K562 (cell line): ENCODE measurements at regions not wholly inside any gene's neighbourhood (a gene's known extent, or its start where the extent isn't known, plus 50 kb on each side); places are given as distances from the start of the nearest gene placed in this dataset.

Experiments
- ATAC-seq: fragments of 200-7000 bp; cut with Tn5 transposase; 3 replicates; pipeline ENCODE4 v1.9.1; 2020; ENCODE audit warnings: moderate library complexity
- BruUV-seq: library from RNA; stranded (reverse); fragments of 400-500 nt; replicated peaks from 2 replicates; lab custom pipeline; 2021; lab: Mats Ljungman, UMichigan
- CTCF ChIA-PET: fragments of 300-600 bp; formaldehyde crosslinking; extraction: SDS; loops from one replicate; lab custom pipeline; 2021; ENCODE audit warnings: low intra/inter-chr PET ratio; lab: Yijun Ruan, JAX
- POLR2A ChIA-PET: fragments of 300-600, 350-650 bp; sonication (Branson Sonifier 250); formaldehyde crosslinking; extraction: SDS; loops from one replicate; lab custom pipeline; 2021; ENCODE audit warnings: antibody characterized with exemption, inconsistent platforms; lab: Yijun Ruan, JAX
- DNase-seq, 4 experiments: peaks; one replicate each; pipeline versions ENCODE4 v3.0.0 to v3.0.0-alpha.2; 2011 to 2018; ENCODE audit warnings: low spot score in 3 of 4, mixed read lengths in 3 of 4; ENCODE audit errors: extremely low read depth in 1 of 4
- FAIRE-seq: peaks from 2 replicates; lab custom pipeline; 2011; peaks lifted over from hg19 to GRCh38; lab: Jason Lieb, UNC
- H2AFZ ChIP-seq: 2 replicates; pipeline ENCODE4 v1.6.0; 2011; ENCODE audit warnings: low read depth, low read length, control low read depth, inconsistent platforms
- H3K27ac ChIP-seq: fragments of 200-600 bp; 3 replicates; pipeline ENCODE4 v1.8.0; 2011; ENCODE audit warnings: low read depth, mild to moderate bottlenecking, control low read depth, inconsistent platforms, low read length, moderate library complexity, mixed read lengths; ENCODE audit errors: extremely low read depth
- H3K27me3 ChIP-seq, 2 experiments: fragments of 300-600 bp in 1 of 2; 2 replicates in 1 of 2; 3 replicates in 1 of 2; pipeline versions ENCODE4 v1.6.0 to v1.8.0; 2011; ENCODE audit warnings: inconsistent platforms in 2 of 2, low read length in 2 of 2, mild to moderate bottlenecking in 1 of 2, mixed read lengths in 1 of 2, moderate library complexity in 1 of 2; ENCODE audit not compliant: control insufficient read depth in 2 of 2, insufficient read depth in 2 of 2
- H3K36me3 ChIP-seq: fragments of 300-600 bp; 3 replicates; pipeline ENCODE4 v1.8.0; 2011; ENCODE audit warnings: mild to moderate bottlenecking, low read length, inconsistent platforms; ENCODE audit not compliant: control insufficient read depth, insufficient read depth
- H3K4me1 ChIP-seq, 2 experiments: fragments of 200-600 bp in 1 of 2; replicated peaks in 1 of 2; 2 replicates in 1 of 2; 3 replicates in 1 of 2; pipeline versions ENCODE4 v1.5.1 to v1.8.0; 2011; ENCODE audit warnings: inconsistent platforms in 2 of 2, low read length in 2 of 2, mild to moderate bottlenecking in 1 of 2, mixed read lengths in 1 of 2, moderate library complexity in 1 of 2; ENCODE audit not compliant: control insufficient read depth in 2 of 2, insufficient read depth in 2 of 2
- H3K4me2 ChIP-seq: 2 replicates; pipeline ENCODE4 v1.6.1; 2011; ENCODE audit warnings: low read length, control low read depth, inconsistent platforms, mixed read lengths; ENCODE audit not compliant: insufficient read depth
- H3K4me3 ChIP-seq: fragments of 200-600 bp; sonication (generic), shearing (Covaris generic); 2 replicates; pipeline ENCODE4 v1.5.1; 2016; ENCODE audit warnings: control low read depth, inconsistent platforms
- H3K79me2 ChIP-seq: fragments of 200-600 bp; 3 replicates; pipeline ENCODE4 v1.8.0; 2011; ENCODE audit warnings: low read length, inconsistent platforms; ENCODE audit not compliant: control insufficient read depth, insufficient read depth
- H3K9ac ChIP-seq, 2 experiments: 2 replicates each; pipeline versions ENCODE4 v1.6.0 to v1.6.1; 2011; ENCODE audit warnings: low read depth in 2 of 2, low read length in 2 of 2, control low read depth in 1 of 2, inconsistent platforms in 1 of 2, mild to moderate bottlenecking in 1 of 2, mixed read lengths in 1 of 2; ENCODE audit not compliant: insufficient read depth in 1 of 2
- H3K9me1 ChIP-seq: one replicate; pipeline ENCODE4 v1.6.0; 2011; ENCODE audit warnings: inconsistent platforms, mild to moderate bottlenecking, low read length, moderate library complexity; ENCODE audit not compliant: control insufficient read depth, insufficient read depth
- H3K9me3 ChIP-seq: replicated peaks from 2 replicates; pipeline ENCODE4 v1.5.1; 2011; ENCODE audit warnings: low read depth, low read length, inconsistent platforms; ENCODE audit not compliant: control insufficient read depth, insufficient read depth
- H4K20me1 ChIP-seq: replicated peaks from 2 replicates; pipeline ENCODE4 v1.6.1; 2011; ENCODE audit warnings: low read length, inconsistent platforms, mixed read lengths; ENCODE audit not compliant: control insufficient read depth, insufficient read depth
- DPF2 ChIP-seq: fragments of 450-650 bp; IDR thresholded peaks from 2 replicates; pipeline ENCODE4 v1.6.1; 2016
- MAX ChIP-seq: sonication (generic); formaldehyde crosslinking; IDR thresholded peaks from 2 replicates; pipeline ENCODE4 v1.9.0; 2022; ENCODE audit warnings: mild to moderate bottlenecking, missing genetic modification reagents
- PHF20 ChIP-seq: fragments of 450-650 bp; IDR thresholded peaks from 2 replicates; pipeline ENCODE4 v1.6.1; 2018; ENCODE audit not compliant: partially characterized antibody
- SAFB2 ChIP-seq: fragments of 200-400 bp; formaldehyde crosslinking; IDR thresholded peaks from 2 replicates; pipeline ENCODE4 v1.6.1; 2018; ENCODE audit warnings: borderline replicate concordance, low read length, low read depth, moderate library complexity; ENCODE audit not compliant: severe bottlenecking
- SIRT6 ChIP-seq: IDR thresholded peaks from one replicate; pipeline ENCODE4 v1.6.1; 2012; ENCODE audit warnings: low read depth, mild to moderate bottlenecking, control low read depth, inconsistent platforms, low read length, moderate library complexity
- TRIM24 ChIP-seq, 2 experiments: fragments of 450-650 bp; IDR thresholded peaks; 2 replicates each; pipeline ENCODE4 v1.6.1; 2016
- XRCC5 ChIP-seq: fragments of 200-400 bp; formaldehyde crosslinking; IDR thresholded peaks from 2 replicates; pipeline ENCODE4 v1.6.1; 2017; ENCODE audit warnings: low read depth, mild to moderate bottlenecking, low read length
- ZNF165 ChIP-seq: fragments of 250-450 bp; sonication (Bioruptor Pico); IDR thresholded peaks from 2 replicates; pipeline ENCODE4 v1.4.0; 2020; ENCODE audit warnings: borderline replicate concordance
- ZNF384 ChIP-seq: IDR thresholded peaks from 2 replicates; pipeline ENCODE4 v1.6.1; 2012; ENCODE audit warnings: low read depth, low read length, improper control_type of control experiment
- ZNF395 ChIP-seq: fragments of 200-800 bp; sonication (Bioruptor generic); IDR thresholded peaks from 2 replicates; pipeline ENCODE4 v1.6.1; 2017; ENCODE audit warnings: missing genetic modification characterization, missing compliant biosample characterization
- ZNF408 ChIP-seq: fragments of 250-450 bp; sonication (Bioruptor Pico); IDR thresholded peaks from 2 replicates; pipeline ENCODE4 v1.4.0; 2020; ENCODE audit warnings: low read depth, mild to moderate bottlenecking, moderate library complexity
- ZNF778 ChIP-seq: fragments of 450-650 bp; formaldehyde crosslinking; IDR thresholded peaks from 2 replicates; pipeline ENCODE4 v1.4.0; 2020; ENCODE audit warnings: mild to moderate bottlenecking, moderate library complexity
- WGBS: fragments of 100-300 bp; shearing (Covaris generic); methylation state at CpG from one replicate; pipeline ENCODE4 v1.1.6; 2016; ENCODE audit warnings: low coverage, mixed read lengths; ENCODE audit not compliant: insufficient coverage; ENCODE audit errors: missing lambda C conversion rate; 5-methylcytosine and 5-hydroxymethylcytosine counted together
- in situ Hi-C: fragments of 300-500 bp; cut with MboI; formaldehyde crosslinking; loops from 4 replicates; pipeline ENCODE4 v1.15.0; 2018; ENCODE audit warnings: inconsistent platforms, mixed read lengths
- intact Hi-C: fragments of 100-400 bp; cut with micrococcal nuclease; formaldehyde crosslinking; loops from 2 replicates; pipeline ENCODE4 v1.14.2; 2022
- TF ChIP-seq, protein P1 (sequence below): fragments of 450-650 bp; IDR thresholded peaks from 2 replicates; pipeline ENCODE4 v1.6.1; 2017; ENCODE audit warnings: antibody characterized with exemption

DNA sequence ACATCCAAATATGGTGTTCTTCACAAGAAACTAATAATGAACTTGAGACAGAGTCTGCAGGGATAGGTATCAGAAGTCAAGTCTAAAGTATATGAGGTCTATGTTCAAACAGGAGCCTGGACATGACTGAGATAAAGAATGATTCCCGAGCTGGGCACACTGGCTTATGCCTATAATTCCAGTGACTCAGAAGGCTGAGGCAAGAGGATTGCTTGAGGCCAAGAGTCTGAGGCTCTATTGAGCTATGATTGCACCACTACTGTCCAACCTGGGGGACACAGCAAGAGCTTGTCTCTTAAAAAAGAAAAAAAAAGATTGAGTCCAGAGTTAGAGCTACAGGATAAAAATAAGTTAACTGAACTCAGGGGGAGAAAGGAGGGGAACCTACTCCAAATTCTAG, 246.5 kb downstream of the LRRN1 start:
- no peaks in the 10 kb centered on the region for H3K27me3 ChIP-seq
- FAIRE-seq: no peak
- in situ Hi-C loops: no loop called here
- no peak for DNase-seq
- ATAC-seq: no peak
- no peaks in the 10 kb centered on the region for H4K20me1 ChIP-seq
- no peak overlapping the region for H2AFZ ChIP-seq
- CTCF ChIA-PET: no interaction called here
- no TSS peak for BruUV-seq
- no peak overlapping the region for H3K9ac ChIP-seq
- H3K4me3 ChIP-seq: no peak overlapping the region
- no peaks in the 10 kb centered on the region for H3K9me1 ChIP-seq
- WGBS: 0% methylated on average over 1 of the region's 1 CpG
- no peaks in the 10 kb centered on the region for H3K36me3 ChIP-seq
- POLR2A ChIA-PET: interaction anchor here (0.6 to 0.9 kb wide), 2 partner anchors 10 to 1034 kb away, joined by 3 read pairs; no protein-coding TSS in a partner anchor
- no peak overlapping the region for H3K4me2 ChIP-seq
- H3K27ac ChIP-seq: no peak overlapping the region
- H3K79me2 ChIP-seq: no peaks in the 10 kb centered on the region
- intact Hi-C loops: no loop called here
- TF ChIP-seq SIRT6: no peak
- H3K4me1 ChIP-seq: no peaks in the 10 kb centered on the region
- no peaks in the 10 kb centered on the region; the same call in 1 of the 2 replicates for H3K9me3 ChIP-seq

- no peak for TF ChIP-seq PHF20
- no peak for TF ChIP-seq ZNF165 (CRISPR knock-in tag)
- no peak for TF ChIP-seq DPF2
- no peak for TF ChIP-seq ZNF778 (CRISPR knock-in tag)
- no peak for TF ChIP-seq ZNF395 (CRISPR knock-in tag)
- no peak for TF ChIP-seq XRCC5
- no peak for TF ChIP-seq MAX
- no peak for TF ChIP-seq TRIM24 (IDR thresholded peaks at IDR 0.05)
- TF ChIP-seq, protein P1, sequence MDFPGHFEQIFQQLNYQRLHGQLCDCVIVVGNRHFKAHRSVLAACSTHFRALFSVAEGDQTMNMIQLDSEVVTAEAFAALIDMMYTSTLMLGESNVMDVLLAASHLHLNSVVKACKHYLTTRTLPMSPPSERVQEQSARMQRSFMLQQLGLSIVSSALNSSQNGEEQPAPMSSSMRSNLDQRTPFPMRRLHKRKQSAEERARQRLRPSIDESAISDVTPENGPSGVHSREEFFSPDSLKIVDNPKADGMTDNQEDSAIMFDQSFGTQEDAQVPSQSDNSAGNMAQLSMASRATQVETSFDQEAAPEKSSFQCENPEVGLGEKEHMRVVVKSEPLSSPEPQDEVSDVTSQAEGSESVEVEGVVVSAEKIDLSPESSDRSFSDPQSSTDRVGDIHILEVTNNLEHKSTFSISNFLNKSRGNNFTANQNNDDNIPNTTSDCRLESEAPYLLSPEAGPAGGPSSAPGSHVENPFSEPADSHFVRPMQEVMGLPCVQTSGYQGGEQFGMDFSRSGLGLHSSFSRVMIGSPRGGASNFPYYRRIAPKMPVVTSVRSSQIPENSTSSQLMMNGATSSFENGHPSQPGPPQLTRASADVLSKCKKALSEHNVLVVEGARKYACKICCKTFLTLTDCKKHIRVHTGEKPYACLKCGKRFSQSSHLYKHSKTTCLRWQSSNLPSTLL: no peak
- no peak for TF ChIP-seq ZNF408 (CRISPR knock-in tag)
- TF ChIP-seq SAFB2: no peak
- TF ChIP-seq ZNF384: no peak
- H4K20me1 ChIP-seq: no peaks in the 10 kb centered on the region
- no peaks in the 10 kb centered on the region for H3K9me1 ChIP-seq
- no peaks in the 10 kb centered on the region for H3K36me3 ChIP-seq
- CTCF ChIA-PET: no interaction called here
- H3K27ac ChIP-seq: no peak overlapping the region
- no peak for DNase-seq
- 0% methylated on average over 1 of the region's 1 CpG for WGBS
- BruUV-seq: no TSS peak
- no peak for FAIRE-seq
- no peaks in the 10 kb centered on the region; a peak in 1 of 5 replicates for H3K27me3 ChIP-seq
- H3K4me2 ChIP-seq: no peak overlapping the region
- H3K9me3 ChIP-seq: no peaks in the 10 kb centered on the region; the same call in 1 of the 2 replicates
- POLR2A ChIA-PET: no interaction called here
- H3K9ac ChIP-seq: no peak overlapping the region
- no peaks in the 10 kb centered on the region for H3K4me1 ChIP-seq
- in situ Hi-C loops: no loop called here
- intact Hi-C loops: no loop called here
- no peak for ATAC-seq
- no peak overlapping the region for H3K4me3 ChIP-seq
- H2AFZ ChIP-seq: no peak overlapping the region
- no peaks in the 10 kb centered on the region for H3K79me2 ChIP-seq
These were observed 248.1 kb downstream of the LRRN1 start for GRCh38 chr3:4047366-4047765.
